ENCODE measurements at regions not wholly inside any gene's neighbourhood (a gene's known extent, or its start where the extent isn't known, plus 50 kb on each side); places are given as distances from the start of the nearest gene placed in this dataset.

- Histone ChIP-seq H3K36me3 (ENCODE audit: low read depth) (no peaks in the 10 kb centered on the region), H3K4me1 (replicated peaks; ENCODE audit: insufficient read depth) (no peaks in the 10 kb centered on the region), H3K9me3 (ENCODE audit: insufficient read depth, low read depth) (no peaks in the 10 kb centered on the region), H4K20me1 (ENCODE audit: insufficient read depth) (no peaks in the 10 kb centered on the region), H3K27ac (no peak overlapping the region), H3F3A (ENCODE audit: insufficient read depth, low read depth) (no peaks in the 10 kb centered on the region), H3K9me2 (ENCODE audit: insufficient read depth) (no peaks in the 10 kb centered on the region), H3K79me2 (ENCODE audit: low read depth) (no peaks in the 10 kb centered on the region), H3K27me3 (ENCODE audit: insufficient read depth, low read depth) (no peaks in the 10 kb centered on the region), H2AFZ (no peak overlapping the region), H3K4me2 (no peak overlapping the region), H3K4me3 (no peak overlapping the region)
- intact Hi-C loops (cut with micrococcal nuclease; ENCODE audit: unreplicated experiment): no loop called here
- CTCF ChIA-PET: no interaction called here
- POLR2A ChIA-PET (ENCODE audit: unreplicated experiment): no interaction called here
- DNase-seq: no peak
- TF ChIP-seq EZH2 (IDR thresholded peaks at IDR 0.05; ENCODE audit: low read depth) (no peak), CTCF (conservative IDR thresholded peaks at IDR 0.05) (no peak)
- BruUV-seq (replicated peaks): no TSS peak
Observed at GRCh38 chr4:144409525-144409924, 236.4 kb upstream of the HHIP start.

GRCh38 chr4:144410230-144410783 lies 235.6 kb upstream of the HHIP start:
- no TSS peak for BruUV-seq (replicated peaks)
- Histone ChIP-seq H3K27me3 (ENCODE audit: insufficient read depth, low read depth) (no peaks in the 10 kb centered on the region), H3K79me2 (ENCODE audit: low read depth) (no peaks in the 10 kb centered on the region), H3K36me3 (ENCODE audit: low read depth) (no peaks in the 10 kb centered on the region), H3K9me3 (ENCODE audit: insufficient read depth, low read depth) (no peaks in the 10 kb centered on the region), H3K4me3 (no peak overlapping the region), H3F3A (ENCODE audit: insufficient read depth, low read depth) (no peaks in the 10 kb centered on the region), H3K27ac (no peak overlapping the region), H3K4me1 (replicated peaks; ENCODE audit: insufficient read depth) (no peaks in the 10 kb centered on the region), H4K20me1 (ENCODE audit: insufficient read depth) (no peaks in the 10 kb centered on the region), H2AFZ (no peak overlapping the region), H3K4me2 (no peak overlapping the region), H3K9me2 (ENCODE audit: insufficient read depth) (no peaks in the 10 kb centered on the region)
- CTCF ChIA-PET: no interaction called here
- no peak for TF ChIP-seq EZH2 (IDR thresholded peaks at IDR 0.05; ENCODE audit: low read depth)
- TF ChIP-seq CTCF (conservative IDR thresholded peaks at IDR 0.05): no peak
- POLR2A ChIA-PET (ENCODE audit: unreplicated experiment): no interaction called here
- no peak for DNase-seq
- intact Hi-C loops (cut with micrococcal nuclease; ENCODE audit: unreplicated experiment): no loop called here

- intact Hi-C loops (cut with micrococcal nuclease; ENCODE audit: unreplicated experiment): no loop called here
- no TSS peak for BruUV-seq (replicated peaks)
- H3K27me3 ChIP-seq (ENCODE audit: insufficient read depth, low read depth): no peaks in the 10 kb centered on the region
- no peak for DNase-seq
- no peak overlapping the region for H3K4me2 ChIP-seq
- ChIA-PET POLR2A (ENCODE audit: unreplicated experiment) (no interaction called here), CTCF (no interaction called here)
- no peaks in the 10 kb centered on the region for H4K20me1 ChIP-seq (ENCODE audit: insufficient read depth)
- no peaks in the 10 kb centered on the region for H3F3A ChIP-seq (ENCODE audit: insufficient read depth, low read depth)
- no peak overlapping the region for H2AFZ ChIP-seq
- H3K36me3 ChIP-seq (ENCODE audit: low read depth): no peaks in the 10 kb centered on the region
- no peak overlapping the region for H3K27ac ChIP-seq
- H3K9me2 ChIP-seq (ENCODE audit: insufficient read depth): no peaks in the 10 kb centered on the region
- no peak overlapping the region for H3K4me3 ChIP-seq
- H3K79me2 ChIP-seq (ENCODE audit: low read depth): no peaks in the 10 kb centered on the region
- TF ChIP-seq EZH2 (IDR thresholded peaks at IDR 0.05; ENCODE audit: low read depth): no peak
- H3K4me1 ChIP-seq (replicated peaks; ENCODE audit: insufficient read depth): no peaks in the 10 kb centered on the region
- H3K9me3 ChIP-seq (ENCODE audit: insufficient read depth, low read depth): no peaks in the 10 kb centered on the region
Observed at GRCh38 chr4:144411119-144411518, 234.8 kb upstream of the HHIP start.

- BruUV-seq (replicated peaks): no TSS peak
- no peak overlapping the region for H3K27ac ChIP-seq
- H3K4me1 ChIP-seq (replicated peaks; ENCODE audit: insufficient read depth): no peaks in the 10 kb centered on the region
- H3K36me3 ChIP-seq (ENCODE audit: low read depth): no peaks in the 10 kb centered on the region
- intact Hi-C loops (cut with micrococcal nuclease; ENCODE audit: unreplicated experiment): no loop called here
- TF ChIP-seq CTCF (conservative IDR thresholded peaks at IDR 0.05) (no peak), EZH2 (IDR thresholded peaks at IDR 0.05; ENCODE audit: low read depth) (no peak)
- H3K9me3 ChIP-seq (ENCODE audit: insufficient read depth, low read depth): no peaks in the 10 kb centered on the region
- no peaks in the 10 kb centered on the region for H3K79me2 ChIP-seq (ENCODE audit: low read depth)
- H2AFZ ChIP-seq: no peak overlapping the region
- DNase-seq: no peak
- ChIA-PET CTCF (no interaction called here), POLR2A (ENCODE audit: unreplicated experiment) (no interaction called here)
- no peak overlapping the region for H3K4me3 ChIP-seq
- H3K9me2 ChIP-seq (ENCODE audit: insufficient read depth): no peaks in the 10 kb centered on the region
- H3K4me2 ChIP-seq: no peak overlapping the region
- no peaks in the 10 kb centered on the region for H4K20me1 ChIP-seq (ENCODE audit: insufficient read depth)
- no peaks in the 10 kb centered on the region for H3F3A ChIP-seq (ENCODE audit: insufficient read depth, low read depth)
- H3K27me3 ChIP-seq (ENCODE audit: insufficient read depth, low read depth): no peaks in the 10 kb centered on the region
Observed at GRCh38 chr4:144411700-144412099, 234.3 kb upstream of the HHIP start.
